ENCODE measurements at regions not wholly inside any gene's neighbourhood (a gene's known extent, or its start where the extent isn't known, plus 50 kb on each side); places are given as distances from the start of the nearest gene placed in this dataset.
"Not testable (repeated sequence)": the region's sequence is repeated elsewhere in the genome, so short reads cannot be mapped to it uniquely, and the experiment has no call there.

- DNase-seq: no peak
Measured at GRCh38 chr2:57185568-57185967, 861.0 kb upstream of the VRK2 start.

- DNase-seq: no peak
Measured at GRCh38 chr2:57190007-57190406, 856.6 kb upstream of the VRK2 start.

- DNase-seq: no peak
Measured at GRCh38 chr2:57199663-57200062, 846.9 kb upstream of the VRK2 start.

GRCh38 chr2:57204364-57204763 is 842.2 kb upstream of the VRK2 start:
- DNase-seq: no peak

- no peak for DNase-seq
Measured at GRCh38 chr2:57205241-57205640, 841.4 kb upstream of the VRK2 start.

- no peak for DNase-seq
Measured at GRCh38 chr2:57207191-57207590, 839.4 kb upstream of the VRK2 start.

- DNase-seq: no peak
Measured at GRCh38 chr2:57209799-57210198, 836.8 kb upstream of the VRK2 start.

GRCh38 chr2:57210855-57211254 is 835.8 kb upstream of the VRK2 start:
- DNase-seq: no peak

GRCh38 chr2:57217013-57217412 is 829.6 kb upstream of the VRK2 start:
- no peak for DNase-seq

GRCh38 chr2:57218206-57218605 is 828.4 kb upstream of the VRK2 start:
- DNase-seq: no peak

GRCh38 chr2:57229706-57230105 is 816.9 kb upstream of the VRK2 start:
- DNase-seq: not testable (repeated sequence)

- DNase-seq: not testable (repeated sequence)
Measured at GRCh38 chr2:57232341-57232740, 814.3 kb upstream of the VRK2 start.

GRCh38 chr2:57251495-57251894 is 795.1 kb upstream of the VRK2 start:
- DNase-seq: not testable (repeated sequence)

- DNase-seq: not testable (repeated sequence)
Measured at GRCh38 chr2:57276408-57276807, 770.2 kb upstream of the VRK2 start.

- no peak for DNase-seq
Measured at GRCh38 chr2:57278451-57278850, 768.2 kb upstream of the VRK2 start.

- no peak for DNase-seq
Measured at GRCh38 chr2:57291209-57291608, 755.4 kb upstream of the VRK2 start.

GRCh38 chr2:57296795-57297517 is 749.6 kb upstream of the VRK2 start:
- DNase-seq: no peak

- DNase-seq: no peak
Measured at GRCh38 chr2:57313678-57314077, 732.9 kb upstream of the VRK2 start.

- no peak for DNase-seq
Measured at GRCh38 chr2:57314682-57315081, 731.9 kb upstream of the VRK2 start.

- no peak for DNase-seq
Measured at GRCh38 chr2:57330447-57330846, 716.2 kb upstream of the VRK2 start.

- no peak for DNase-seq
Measured at GRCh38 chr2:57333221-57333620, 713.4 kb upstream of the VRK2 start.

- DNase-seq: no peak
Measured at GRCh38 chr2:57343391-57344006, 703.1 kb upstream of the VRK2 start.

GRCh38 chr2:57368190-57368589 is 678.4 kb upstream of the VRK2 start:
- DNase-seq: no peak

GRCh38 chr2:57370882-57371585 is 675.6 kb upstream of the VRK2 start:
- DNase-seq: no peak
